ENCODE measurements at regions not wholly inside any gene's neighbourhood (a gene's known extent, or its start where the extent isn't known, plus 50 kb on each side); places are given as distances from the start of the nearest gene placed in this dataset.

DNA sequence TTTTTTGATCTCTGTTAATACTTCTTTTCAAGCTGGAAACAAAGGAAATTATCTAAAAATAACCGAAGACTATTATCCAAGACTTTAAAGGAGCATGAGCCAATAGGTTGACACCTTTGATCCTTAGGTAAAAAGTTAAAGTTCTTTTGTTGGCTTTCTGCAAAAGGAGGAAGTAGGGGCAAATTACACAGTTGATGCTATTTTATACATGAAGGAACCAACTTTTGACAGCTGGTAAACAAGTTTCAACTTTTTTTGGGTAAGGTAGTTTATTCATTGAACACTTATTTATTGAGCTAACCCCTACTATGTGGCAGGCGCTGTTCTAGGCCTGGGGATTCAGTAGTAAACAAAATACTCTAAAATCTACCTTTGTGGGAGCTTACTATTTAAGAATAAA, 66.6 kb upstream of the ZEB2 start:
- TF ChIP-seq, protein P1, sequence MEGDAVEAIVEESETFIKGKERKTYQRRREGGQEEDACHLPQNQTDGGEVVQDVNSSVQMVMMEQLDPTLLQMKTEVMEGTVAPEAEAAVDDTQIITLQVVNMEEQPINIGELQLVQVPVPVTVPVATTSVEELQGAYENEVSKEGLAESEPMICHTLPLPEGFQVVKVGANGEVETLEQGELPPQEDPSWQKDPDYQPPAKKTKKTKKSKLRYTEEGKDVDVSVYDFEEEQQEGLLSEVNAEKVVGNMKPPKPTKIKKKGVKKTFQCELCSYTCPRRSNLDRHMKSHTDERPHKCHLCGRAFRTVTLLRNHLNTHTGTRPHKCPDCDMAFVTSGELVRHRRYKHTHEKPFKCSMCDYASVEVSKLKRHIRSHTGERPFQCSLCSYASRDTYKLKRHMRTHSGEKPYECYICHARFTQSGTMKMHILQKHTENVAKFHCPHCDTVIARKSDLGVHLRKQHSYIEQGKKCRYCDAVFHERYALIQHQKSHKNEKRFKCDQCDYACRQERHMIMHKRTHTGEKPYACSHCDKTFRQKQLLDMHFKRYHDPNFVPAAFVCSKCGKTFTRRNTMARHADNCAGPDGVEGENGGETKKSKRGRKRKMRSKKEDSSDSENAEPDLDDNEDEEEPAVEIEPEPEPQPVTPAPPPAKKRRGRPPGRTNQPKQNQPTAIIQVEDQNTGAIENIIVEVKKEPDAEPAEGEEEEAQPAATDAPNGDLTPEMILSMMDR (IDR thresholded peaks at IDR 0.05; ENCODE audit: low read depth, low read length), result no peak
- DNase-seq (ENCODE audit: low read depth in 1 of 2, low spot score in 1 of 2), result no peak
- Histone ChIP-seq H3K36me3 (no peaks in the 10 kb centered on the region), H3K9me3 (ENCODE audit: low read depth) (no peaks in the 10 kb centered on the region), H3K4me3 (no peak overlapping the region), H3K27ac (no peak overlapping the region), H3K4me1 (ENCODE audit: low read depth) (peaks cover 13% of the 10 kb centered on the region), H3K27me3 (no peaks in the 10 kb centered on the region)

DNA sequence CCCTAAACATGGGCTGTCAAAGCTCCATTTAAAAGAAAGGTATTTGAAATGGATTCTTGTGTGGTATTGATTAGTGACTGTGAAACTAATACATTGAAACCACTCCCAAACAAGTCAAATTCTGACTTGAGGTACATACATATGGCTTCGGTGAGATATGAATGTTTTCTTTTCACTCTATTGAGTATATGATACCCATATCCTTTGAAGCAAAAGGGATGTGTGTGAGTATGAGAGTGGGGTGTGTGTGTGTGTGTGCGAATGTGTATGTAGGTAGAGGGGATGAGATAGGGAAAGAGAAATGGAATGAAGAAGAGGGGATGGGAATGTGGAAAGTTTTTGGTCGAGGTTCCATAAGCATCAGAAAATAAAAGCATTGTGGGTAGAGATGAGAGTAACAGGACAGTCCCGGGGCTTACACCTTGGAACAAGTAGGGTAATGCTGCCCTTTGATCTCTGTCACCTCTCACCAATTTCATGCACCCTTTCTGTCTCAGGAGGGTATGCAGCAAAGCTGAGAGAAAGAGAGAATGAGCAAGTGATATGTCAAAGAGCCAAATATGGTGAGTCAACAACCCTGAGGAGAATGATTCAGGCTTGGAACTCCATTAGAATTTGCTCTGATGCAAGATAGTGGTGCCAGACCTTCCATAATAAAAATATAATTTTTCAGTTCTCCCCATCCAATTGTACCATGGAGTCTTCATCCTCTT, 64.0 kb upstream of the ZEB2 start:
- TF ChIP-seq, protein P1 (IDR thresholded peaks at IDR 0.05; ENCODE audit: low read depth, low read length), result no peak
- peak in 1 of 2 donors; percentile 80 for DNase-seq (ENCODE audit: low read depth in 1 of 2, low spot score in 1 of 2)
- Histone ChIP-seq H3K27me3 (no peaks in the 10 kb centered on the region), H3K9me3 (ENCODE audit: low read depth) (no peaks in the 10 kb centered on the region), H3K27ac (no peak overlapping the region), H3K36me3 (no peaks in the 10 kb centered on the region), H3K4me3 (no peak overlapping the region), H3K4me1 (ENCODE audit: low read depth) (peaks cover 13% of the 10 kb centered on the region)

DNA sequence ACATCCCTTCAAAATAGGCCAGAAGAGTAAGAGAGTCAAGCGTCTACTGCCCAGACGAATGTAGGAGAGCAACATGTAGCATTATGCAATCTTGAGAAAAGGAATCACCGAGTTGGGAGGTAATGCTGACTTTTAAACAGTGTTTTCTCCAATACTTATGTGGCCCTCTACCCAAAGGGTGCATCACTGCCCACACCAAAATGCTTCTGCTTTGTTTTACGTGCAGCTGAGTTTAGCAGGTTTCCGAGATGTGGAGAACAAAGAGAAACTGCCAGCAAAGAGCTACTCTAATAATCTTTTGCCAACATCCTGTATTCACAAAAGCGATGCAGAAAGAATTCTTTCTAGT, 63.4 kb upstream of the ZEB2 start:
- TF ChIP-seq, protein P1 (IDR thresholded peaks at IDR 0.05; ENCODE audit: low read depth, low read length), result no peak
- Histone ChIP-seq H3K4me3 (no peak overlapping the region), H3K27me3 (no peaks in the 10 kb centered on the region), H3K9me3 (ENCODE audit: low read depth) (no peaks in the 10 kb centered on the region), H3K4me1 (ENCODE audit: low read depth) (peaks cover 13% of the 10 kb centered on the region), H3K27ac (no peak overlapping the region), H3K36me3 (no peaks in the 10 kb centered on the region)
- no peak for DNase-seq (ENCODE audit: low read depth in 1 of 2, low spot score in 1 of 2)

DNA sequence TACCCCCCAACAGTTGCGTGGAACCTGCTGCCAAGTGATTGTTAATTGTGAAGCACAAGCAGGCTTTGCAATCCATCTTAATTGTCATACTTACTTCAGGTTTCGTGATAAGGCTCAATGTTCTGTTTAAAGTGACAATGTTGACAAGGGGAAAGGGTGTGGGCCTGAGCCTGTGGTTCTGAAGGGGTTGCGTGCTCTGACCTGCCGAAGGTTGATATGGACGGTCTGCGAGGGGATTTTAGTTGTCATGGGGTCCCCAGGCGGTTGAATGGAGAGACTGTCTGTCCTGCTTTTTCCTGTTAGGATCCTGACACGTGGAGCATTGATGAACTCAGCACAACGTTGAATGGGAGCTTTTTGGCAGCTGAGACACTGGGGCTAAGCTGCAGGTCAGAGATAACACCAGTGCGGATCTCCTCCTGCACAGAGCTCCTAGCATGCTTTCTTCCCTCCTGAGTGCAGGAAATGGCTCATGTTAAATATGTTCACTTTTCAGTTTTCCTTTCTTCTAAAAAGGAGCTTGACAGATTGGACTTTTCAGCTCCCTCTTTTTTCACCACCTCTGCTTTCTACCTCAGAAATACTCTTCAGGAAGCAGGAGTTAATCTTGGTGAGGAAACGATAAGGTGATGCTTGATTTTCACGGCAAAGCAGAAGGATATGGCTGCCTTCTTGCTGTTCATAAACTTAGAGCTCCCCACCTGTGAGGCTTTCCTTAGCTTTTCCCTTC, 62.9 kb upstream of the ZEB2 start:
- TF ChIP-seq, protein P1 (IDR thresholded peaks at IDR 0.05; ENCODE audit: low read depth, low read length), result no peak
- peak; percentile 27 to 32 for DNase-seq (ENCODE audit: low read depth in 1 of 2, low spot score in 1 of 2)
- Histone ChIP-seq H3K4me3 (no peak overlapping the region), H3K27ac (no peak overlapping the region), H3K36me3 (no peaks in the 10 kb centered on the region), H3K4me1 (ENCODE audit: low read depth) (peaks cover 13% of the 10 kb centered on the region), H3K9me3 (ENCODE audit: low read depth) (no peaks in the 10 kb centered on the region), H3K27me3 (no peaks in the 10 kb centered on the region)

DNA sequence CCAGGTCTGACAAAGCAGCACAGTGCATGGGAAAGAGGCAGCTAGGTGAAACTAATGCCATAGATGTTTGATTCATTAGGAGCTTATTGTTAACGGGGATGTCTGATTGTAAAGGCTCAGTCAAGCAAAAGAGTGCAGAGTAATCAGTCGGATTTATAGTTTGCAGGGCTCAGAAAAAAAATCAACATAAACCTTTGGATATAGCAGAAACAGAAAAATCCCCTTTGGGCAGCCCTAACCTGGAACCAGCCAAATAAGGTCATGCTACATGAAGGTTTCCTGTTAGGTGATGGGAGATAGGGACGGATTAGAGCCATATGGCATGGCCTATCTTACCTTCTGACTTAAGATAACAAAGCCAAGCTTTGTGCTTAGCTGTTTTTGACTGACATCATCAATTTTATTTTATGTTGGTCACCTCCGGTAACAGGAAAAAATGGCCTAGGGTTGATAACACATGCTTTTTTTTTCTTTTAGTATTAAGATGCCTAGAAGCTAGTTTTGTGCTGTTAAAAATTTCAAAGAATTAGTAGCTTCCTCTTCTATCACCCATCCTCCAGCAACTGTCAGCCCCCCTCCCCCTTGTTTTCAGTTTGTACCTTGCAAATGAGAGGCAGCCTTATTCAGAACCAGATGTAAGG, 60.7 kb upstream of the ZEB2 start:
- Histone ChIP-seq H3K4me1 (ENCODE audit: low read depth) (peaks cover 13% of the 10 kb centered on the region), H3K4me3 (no peak overlapping the region)

More for the DNA sequence above, 60.7 kb upstream of the ZEB2 start:
- no peak for DNase-seq (ENCODE audit: low read depth in 1 of 2, low spot score in 1 of 2)
- no peaks in the 10 kb centered on the region for H3K27me3 ChIP-seq
- H3K9me3 ChIP-seq (ENCODE audit: low read depth), result no peaks in the 10 kb centered on the region
- TF ChIP-seq, protein P1 (IDR thresholded peaks at IDR 0.05; ENCODE audit: low read depth, low read length), result no peak
- H3K27ac ChIP-seq, result no peak overlapping the region
- no peaks in the 10 kb centered on the region for H3K36me3 ChIP-seq
